Astrocyte of the cerebellum (primary cell): ENCODE measurements at regions not wholly inside any gene's neighbourhood (a gene's known extent, or its start where the extent isn't known, plus 50 kb on each side); places are given as distances from the start of the nearest gene placed in this dataset.

Source experiments
- DNase-seq: peaks from one replicate; pipeline ENCODE4 v3.0.0-alpha.2; 2011; ENCODE audit warnings: low read depth
- H3K4me3 ChIP-seq: 2 replicates; pipeline ENCODE4 v1.5.1; 2011; ENCODE audit warnings: mild to moderate bottlenecking, low read depth, low read length, moderate library complexity
- in situ Hi-C: cut with HindIII; loops from 2 replicates; pipeline ENCODE4 v1.10.0; 2017; ENCODE audit warnings: low sequenced_read_pairs
- TF ChIP-seq, protein P1 (sequence below): IDR thresholded peaks from 2 replicates; pipeline ENCODE4 v1.5.1; 2012; ENCODE audit warnings: low read length, low read depth, moderate library complexity, mild to moderate bottlenecking; ENCODE audit errors: missing control alignments

GRCh38 chr20:1838556-1839279 is 56.5 kb upstream of the SIRPA start:
- in situ Hi-C loops = no loop called here
- TF ChIP-seq, protein P1, sequence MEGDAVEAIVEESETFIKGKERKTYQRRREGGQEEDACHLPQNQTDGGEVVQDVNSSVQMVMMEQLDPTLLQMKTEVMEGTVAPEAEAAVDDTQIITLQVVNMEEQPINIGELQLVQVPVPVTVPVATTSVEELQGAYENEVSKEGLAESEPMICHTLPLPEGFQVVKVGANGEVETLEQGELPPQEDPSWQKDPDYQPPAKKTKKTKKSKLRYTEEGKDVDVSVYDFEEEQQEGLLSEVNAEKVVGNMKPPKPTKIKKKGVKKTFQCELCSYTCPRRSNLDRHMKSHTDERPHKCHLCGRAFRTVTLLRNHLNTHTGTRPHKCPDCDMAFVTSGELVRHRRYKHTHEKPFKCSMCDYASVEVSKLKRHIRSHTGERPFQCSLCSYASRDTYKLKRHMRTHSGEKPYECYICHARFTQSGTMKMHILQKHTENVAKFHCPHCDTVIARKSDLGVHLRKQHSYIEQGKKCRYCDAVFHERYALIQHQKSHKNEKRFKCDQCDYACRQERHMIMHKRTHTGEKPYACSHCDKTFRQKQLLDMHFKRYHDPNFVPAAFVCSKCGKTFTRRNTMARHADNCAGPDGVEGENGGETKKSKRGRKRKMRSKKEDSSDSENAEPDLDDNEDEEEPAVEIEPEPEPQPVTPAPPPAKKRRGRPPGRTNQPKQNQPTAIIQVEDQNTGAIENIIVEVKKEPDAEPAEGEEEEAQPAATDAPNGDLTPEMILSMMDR = no peak
- DNase-seq = no peak
- H3K4me3 ChIP-seq = no peak overlapping the region

DNA sequence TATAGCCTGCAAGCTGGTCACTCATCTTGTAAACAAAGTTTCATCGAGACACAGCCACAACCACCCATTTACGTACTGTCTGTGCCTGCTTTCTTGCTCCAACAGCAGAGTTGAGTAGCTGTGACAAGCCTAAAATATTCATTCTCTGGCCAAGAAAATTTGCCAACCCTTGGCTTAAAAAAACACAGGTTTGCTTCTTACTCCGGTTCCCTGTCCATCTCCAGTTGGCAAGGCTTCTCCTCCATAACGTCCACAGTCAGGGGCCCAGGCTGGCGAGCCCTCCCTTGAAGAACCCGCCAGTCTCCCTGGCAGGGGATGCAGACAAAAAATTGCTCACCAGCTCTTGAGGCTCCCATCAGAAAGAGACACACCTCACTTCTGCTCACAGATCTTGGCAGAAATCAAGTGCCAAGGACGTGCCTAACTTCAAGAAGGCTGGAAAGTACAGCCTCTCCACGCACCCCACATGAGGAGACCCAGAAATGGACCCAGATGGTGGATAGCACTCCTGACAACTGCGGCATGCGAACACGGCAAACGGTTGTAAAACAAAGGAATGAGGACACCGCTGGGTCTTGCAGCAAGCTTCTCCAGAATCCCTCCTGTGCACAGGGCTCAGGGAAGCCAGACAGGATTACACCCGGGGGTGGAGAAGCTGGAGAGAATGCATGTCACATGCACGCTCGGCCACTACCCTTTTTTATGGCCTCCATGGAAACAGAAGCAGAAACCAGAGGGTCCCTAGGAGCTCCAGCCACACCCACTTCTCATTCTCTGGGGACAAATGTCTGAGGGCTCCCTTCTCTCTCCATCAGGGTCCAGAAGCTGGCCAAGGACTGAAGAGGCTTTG is 59.8 kb upstream of the SIRPA start:
- DNase-seq = no peak
- H3K4me3 ChIP-seq = no peak overlapping the region
- TF ChIP-seq, protein P1 = no peak
- in situ Hi-C loops = no loop called here

GRCh38 chr20:1833728-1834726 is 61.2 kb upstream of the SIRPA start:
- no peak overlapping the region for H3K4me3 ChIP-seq
- TF ChIP-seq, protein P1 = no peak
- in situ Hi-C loops = no loop called here
- no peak for DNase-seq

DNA sequence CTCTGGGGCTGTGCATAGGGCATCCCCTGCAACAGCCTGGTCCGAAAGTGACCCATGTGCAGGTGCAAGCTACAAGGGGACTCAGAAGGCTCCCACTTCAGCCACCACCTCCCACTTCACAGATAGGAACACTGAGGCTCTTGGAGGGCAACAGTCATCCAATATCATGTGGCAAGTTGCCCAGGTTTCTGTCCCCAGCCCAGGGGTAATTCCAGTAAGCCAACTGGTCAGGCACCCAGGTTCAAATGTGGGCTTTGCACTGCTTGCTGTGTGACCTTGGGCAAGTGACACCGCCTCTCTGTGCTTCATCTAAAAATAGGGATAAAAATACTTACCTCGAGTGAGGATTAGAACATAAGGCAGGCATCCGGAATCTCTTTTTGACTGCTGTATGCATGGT is 62.0 kb upstream of the SIRPA start:
- no peak overlapping the region for H3K4me3 ChIP-seq
- no peak for DNase-seq
- in situ Hi-C loops = no loop called here
- TF ChIP-seq, protein P1 = no peak

DNA sequence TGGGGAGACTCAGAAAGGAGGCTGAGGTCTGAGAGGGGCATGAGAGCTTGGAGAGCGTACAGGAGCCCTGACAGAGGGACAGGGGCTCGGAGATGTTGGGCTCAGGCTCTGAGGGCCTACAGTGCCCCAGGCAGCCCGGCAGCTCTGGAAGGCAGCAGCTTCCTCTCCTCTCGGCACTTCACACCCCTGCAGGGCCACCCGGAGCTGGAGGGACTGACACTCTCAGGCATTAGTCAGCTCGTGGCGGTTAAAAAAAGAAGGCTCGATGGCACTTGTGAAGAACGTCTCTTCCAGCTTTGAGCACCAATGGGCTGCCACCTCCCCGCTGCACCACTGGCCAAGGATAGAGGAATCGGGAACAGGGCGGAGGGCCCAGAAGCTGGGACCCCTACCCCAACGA is 62.6 kb upstream of the SIRPA start:
- in situ Hi-C loops = no loop called here
- DNase-seq = no peak
- H3K4me3 ChIP-seq = no peak overlapping the region
- TF ChIP-seq, protein P1 = no peak

DNA sequence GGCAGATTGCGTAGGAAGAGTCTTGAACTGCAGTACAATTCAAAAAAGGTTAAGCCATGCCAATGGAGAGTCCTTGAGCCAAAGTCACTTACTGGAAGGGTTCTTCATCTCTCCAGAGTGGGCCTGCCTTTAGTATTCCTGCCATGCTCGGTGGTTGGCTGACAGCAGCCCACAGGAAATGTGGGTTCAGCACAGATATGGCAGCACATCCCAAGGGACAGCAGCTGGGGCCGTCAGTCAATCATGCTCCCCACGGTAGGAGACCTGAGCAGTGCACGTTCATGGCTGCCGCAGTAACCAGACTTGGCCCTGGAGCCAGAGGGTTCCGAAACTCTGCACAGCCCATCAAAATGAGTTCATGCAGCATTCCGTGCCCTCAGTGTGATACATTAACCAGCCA is 63.6 kb upstream of the SIRPA start:
- no peak overlapping the region for H3K4me3 ChIP-seq
- no peak for DNase-seq
- in situ Hi-C loops = no loop called here
- TF ChIP-seq, protein P1 = no peak
